Stimulated activated effector memory CD8-positive, alpha-beta T cell treated with anti-CD3 and anti-CD28 coated beads, Interleukin-12 subunit alpha, Interleukin-12 subunit beta, amount 100 ng/mL, for 72 hours (primary cell): ENCODE measurements at regions not wholly inside any gene's neighbourhood (a gene's known extent, or its start where the extent isn't known, plus 50 kb on each side); places are given as distances from the start of the nearest gene placed in this dataset.

Experiments
- ATAC-seq: fragments of 150-1000 bp; cut with Tn5 transposase; 2 replicates; pipeline ENCODE4 v1.10.0; 2021
- DNase-seq, 2 donors: peaks; one replicate each; pipeline ENCODE4 v3.0.0; 2021 to 2022; ENCODE audit warnings: low spot score in 2 of 2
- H3K27ac Mint-ChIP-seq: one replicate; pipeline ENCODE4 v1.8.0; 2022; ENCODE audit warnings: mild to moderate bottlenecking, mixed read lengths
- H3K36me3 Mint-ChIP-seq: one replicate; pipeline ENCODE4 v1.8.0; 2022; ENCODE audit warnings: mild to moderate bottlenecking, mixed read lengths
- H3K4me1 Mint-ChIP-seq: one replicate; pipeline ENCODE4 v1.8.0; 2022; ENCODE audit warnings: mixed read lengths
- H3K4me3 Mint-ChIP-seq: one replicate; pipeline ENCODE4 v1.8.0; 2022; ENCODE audit warnings: mild to moderate bottlenecking, mixed read lengths
- H3K9me3 Mint-ChIP-seq: one replicate; pipeline ENCODE4 v1.8.0; 2022; ENCODE audit warnings: mixed read lengths

GRCh38 chr10:4316161-4316810 lies 509.7 kb upstream of the AKR1E2 start:
- Mint-ChIP-seq H3K9me3 (no peaks in the 10 kb centered on the region), H3K27ac (no peak overlapping the region), H3K4me3 (no peak overlapping the region), H3K4me1 (no peaks in the 10 kb centered on the region), H3K36me3 (no peaks in the 10 kb centered on the region)
- ATAC-seq (no peak), DNase-seq (no peak)

GRCh38 chr10:4315551-4315950 lies 510.5 kb upstream of the AKR1E2 start:
- no peaks in the 10 kb centered on the region for H3K9me3 Mint-ChIP-seq
- H3K36me3 Mint-ChIP-seq = no peaks in the 10 kb centered on the region
- H3K4me3 Mint-ChIP-seq = no peak overlapping the region
- no peak overlapping the region for H3K27ac Mint-ChIP-seq
- no peaks in the 10 kb centered on the region for H3K4me1 Mint-ChIP-seq
- DNase-seq (no peak), ATAC-seq (no peak)

GRCh38 chr10:4313051-4313450 lies 513.0 kb upstream of the AKR1E2 start:
- H3K36me3 Mint-ChIP-seq = no peaks in the 10 kb centered on the region
- no peak overlapping the region for H3K4me3 Mint-ChIP-seq
- ATAC-seq (no peak), DNase-seq (no peak)
- no peak overlapping the region for H3K27ac Mint-ChIP-seq
- H3K9me3 Mint-ChIP-seq = no peaks in the 10 kb centered on the region
- no peaks in the 10 kb centered on the region for H3K4me1 Mint-ChIP-seq

- ATAC-seq = no peak
- DNase-seq = no peak
- no peak overlapping the region for H3K27ac Mint-ChIP-seq
- H3K9me3 Mint-ChIP-seq = no peaks in the 10 kb centered on the region
- H3K4me3 Mint-ChIP-seq = no peak overlapping the region
- no peaks in the 10 kb centered on the region for H3K36me3 Mint-ChIP-seq
- H3K4me1 Mint-ChIP-seq = no peaks in the 10 kb centered on the region
These were observed 513.8 kb upstream of the AKR1E2 start for GRCh38 chr10:4312051-4312835.

- H3K27ac Mint-ChIP-seq = no peak overlapping the region
- H3K4me1 Mint-ChIP-seq = peaks cover under 1% of the 10 kb centered on the region
- H3K9me3 Mint-ChIP-seq = no peaks in the 10 kb centered on the region
- ATAC-seq (no peak), DNase-seq (no peak)
- H3K4me3 Mint-ChIP-seq = no peak overlapping the region
- no peaks in the 10 kb centered on the region for H3K36me3 Mint-ChIP-seq
These were observed 515.8 kb upstream of the AKR1E2 start for GRCh38 chr10:4310172-4310571.

- no peak overlapping the region for H3K27ac Mint-ChIP-seq
- H3K36me3 Mint-ChIP-seq = no peaks in the 10 kb centered on the region
- no peaks in the 10 kb centered on the region for H3K9me3 Mint-ChIP-seq
- peaks cover 5% of the 10 kb centered on the region for H3K4me1 Mint-ChIP-seq
- no peak overlapping the region for H3K4me3 Mint-ChIP-seq
- ATAC-seq (no peak), DNase-seq (no peak)
These were observed 518.1 kb upstream of the AKR1E2 start for GRCh38 chr10:4307910-4308309.

GRCh38 chr10:4306871-4307270 lies 519.1 kb upstream of the AKR1E2 start:
- H3K36me3 Mint-ChIP-seq = no peaks in the 10 kb centered on the region
- no peak overlapping the region for H3K4me3 Mint-ChIP-seq
- no peak for ATAC-seq
- H3K4me1 Mint-ChIP-seq = peaks cover 5% of the 10 kb centered on the region
- no peak overlapping the region for H3K27ac Mint-ChIP-seq
- no peaks in the 10 kb centered on the region for H3K9me3 Mint-ChIP-seq
- no peak for DNase-seq

GRCh38 chr10:4303045-4303444 lies 518.0 kb upstream of the KLF6 start:
- H3K4me1 Mint-ChIP-seq = peaks cover 5% of the 10 kb centered on the region
- ATAC-seq (no peak), DNase-seq (no peak)
- H3K27ac Mint-ChIP-seq = no peak overlapping the region
- H3K36me3 Mint-ChIP-seq = no peaks in the 10 kb centered on the region
- no peak overlapping the region for H3K4me3 Mint-ChIP-seq
- no peaks in the 10 kb centered on the region for H3K9me3 Mint-ChIP-seq

- Mint-ChIP-seq H3K36me3 (no peaks in the 10 kb centered on the region), H3K4me3 (no peak overlapping the region), H3K27ac (no peak overlapping the region), H3K4me1 (peaks cover 5% of the 10 kb centered on the region), H3K9me3 (no peaks in the 10 kb centered on the region)
- no peak for DNase-seq
- no peak for ATAC-seq
These were observed 516.5 kb upstream of the KLF6 start for GRCh38 chr10:4301291-4302045.

- ATAC-seq (no peak), DNase-seq (no peak)
- no peak overlapping the region for H3K27ac Mint-ChIP-seq
- H3K36me3 Mint-ChIP-seq = no peaks in the 10 kb centered on the region
- no peak overlapping the region for H3K4me3 Mint-ChIP-seq
- no peaks in the 10 kb centered on the region for H3K4me1 Mint-ChIP-seq
- H3K9me3 Mint-ChIP-seq = no peaks in the 10 kb centered on the region
These were observed 511.2 kb upstream of the KLF6 start for GRCh38 chr10:4296161-4296560.

- Mint-ChIP-seq H3K9me3 (no peaks in the 10 kb centered on the region), H3K4me3 (no peak overlapping the region), H3K4me1 (no peaks in the 10 kb centered on the region), H3K27ac (no peak overlapping the region), H3K36me3 (no peaks in the 10 kb centered on the region)
- no peak for ATAC-seq
- no peak for DNase-seq
These were observed 510.2 kb upstream of the KLF6 start for GRCh38 chr10:4294996-4295792.

GRCh38 chr10:4294271-4294670 lies 509.3 kb upstream of the KLF6 start:
- H3K4me1 Mint-ChIP-seq = no peaks in the 10 kb centered on the region
- H3K9me3 Mint-ChIP-seq = no peaks in the 10 kb centered on the region
- H3K36me3 Mint-ChIP-seq = no peaks in the 10 kb centered on the region
- DNase-seq = no peak
- no peak for ATAC-seq
- no peak overlapping the region for H3K4me3 Mint-ChIP-seq
- H3K27ac Mint-ChIP-seq = no peak overlapping the region

GRCh38 chr10:4291990-4292389 lies 507.0 kb upstream of the KLF6 start:
- ATAC-seq (no peak), DNase-seq (no peak)
- H3K9me3 Mint-ChIP-seq = no peaks in the 10 kb centered on the region
- H3K36me3 Mint-ChIP-seq = no peaks in the 10 kb centered on the region
- no peak overlapping the region for H3K4me3 Mint-ChIP-seq
- no peak overlapping the region for H3K27ac Mint-ChIP-seq
- no peaks in the 10 kb centered on the region for H3K4me1 Mint-ChIP-seq

GRCh38 chr10:4285121-4285520 lies 500.1 kb upstream of the KLF6 start:
- Mint-ChIP-seq H3K36me3 (no peaks in the 10 kb centered on the region), H3K27ac (no peak overlapping the region), H3K4me3 (no peak overlapping the region), H3K4me1 (peaks cover 15% of the 10 kb centered on the region), H3K9me3 (no peaks in the 10 kb centered on the region)
- no peak for DNase-seq
- ATAC-seq = peak; percentile 93
